ENCODE measurements at regions not wholly inside any gene's neighbourhood (a gene's known extent, or its start where the extent isn't known, plus 50 kb on each side); places are given as distances from the start of the nearest gene placed in this dataset.

DNA sequence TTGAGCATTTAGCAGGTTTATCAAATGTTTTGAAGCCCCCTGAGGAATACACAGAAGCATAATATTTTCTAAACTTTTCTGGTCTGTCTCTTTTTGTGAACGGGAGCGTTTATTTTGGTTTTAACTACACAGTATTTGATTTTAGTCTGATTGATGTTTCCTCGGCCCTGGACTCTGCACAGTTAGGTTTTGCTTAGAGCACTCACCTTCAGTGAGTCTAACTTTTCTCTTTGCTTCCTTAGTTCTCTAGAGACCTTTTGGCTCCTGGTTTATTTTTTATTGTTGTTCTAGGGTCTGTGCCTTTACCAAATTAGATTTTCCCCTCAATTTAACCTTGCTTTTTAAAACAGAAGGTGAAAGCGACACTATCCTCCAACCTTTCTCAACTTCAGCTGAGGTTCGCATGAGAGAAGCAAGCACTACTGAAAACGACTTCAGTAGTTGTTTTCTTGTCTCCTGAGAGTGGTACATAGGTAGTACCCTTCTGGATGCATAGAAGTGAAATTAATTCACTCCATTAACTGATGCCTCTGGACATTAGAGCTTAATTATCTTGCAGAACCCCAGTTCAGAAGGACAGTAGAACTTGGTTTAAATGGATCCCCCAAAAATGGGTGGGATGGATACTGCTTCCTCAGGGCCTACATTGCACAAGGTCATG is 166.7 kb upstream of the ELL2 start:
- no peaks in the 10 kb centered on the region for H3K4me1 ChIP-seq (replicated peaks in 1 of 4; ENCODE audit: control insufficient read depth in 3 of 4, insufficient read depth in 4 of 4, low read length in 3 of 4)
- no peak overlapping the region for H3K4me2 ChIP-seq (ENCODE audit: insufficient read depth in 1 of 2, low read depth in 2 of 2, low read length in 2 of 2)
- H3K79me2 ChIP-seq (ENCODE audit: control insufficient read depth in 1 of 2, insufficient read depth in 2 of 2, low read length in 2 of 2), result no peaks in the 10 kb centered on the region
- H3K4me3 ChIP-seq (ENCODE audit: extremely low read depth in 1 of 4, insufficient read depth in 2 of 4, low read depth in 3 of 4, low read length in 4 of 4), result no peak overlapping the region
- no peak for DNase-seq (ENCODE audit: low read depth in 1 of 2, low spot score in 2 of 2)
- H2BK20ac ChIP-seq (ENCODE audit: low read length), result no peak overlapping the region
- no peak overlapping the region for H3K23ac ChIP-seq (ENCODE audit: insufficient read length)
- POLR2A ChIA-PET (ENCODE audit: partially characterized antibody), result no interaction called here
- H3K9me3 ChIP-seq (ENCODE audit: insufficient read depth in 2 of 2, low read depth in 1 of 2, low read length in 1 of 2), result no peaks in the 10 kb centered on the region
- CTCF ChIA-PET (ENCODE audit: partially characterized antibody), result interaction anchor here (0.8 to 1.4 kb wide), 2 partner anchors 18 to 74 kb away, joined by 3 to 4 read pairs; no protein-coding TSS in a partner anchor
- no peak overlapping the region for H3K18ac ChIP-seq (ENCODE audit: extremely low read depth, low read length)
- no peak overlapping the region for H3K56ac ChIP-seq (replicated peaks; ENCODE audit: insufficient read length, low read depth, low read length)
- no peak overlapping the region for H2BK15ac ChIP-seq (ENCODE audit: low read length)
- no peak overlapping the region for H2AK5ac ChIP-seq (ENCODE audit: low read depth, low read length)
- no peaks in the 10 kb centered on the region for H3K23me2 ChIP-seq (ENCODE audit: low read depth, low read length)
- H3K4ac ChIP-seq (replicated peaks; ENCODE audit: insufficient read length, low read depth, low read length), result no peak overlapping the region
- H3K14ac ChIP-seq (ENCODE audit: insufficient read length), result no peak overlapping the region
- H4K20me1 ChIP-seq (replicated peaks in 1 of 2; ENCODE audit: control insufficient read depth in 1 of 2, insufficient read depth in 2 of 2, low read length in 2 of 2), result no peaks in the 10 kb centered on the region
- no peaks in the 10 kb centered on the region for H3K27me3 ChIP-seq (replicated peaks in 1 of 4; ENCODE audit: control insufficient read depth in 3 of 4, extremely low read depth in 1 of 4, insufficient read depth in 3 of 4, low read length in 3 of 4)
- H4K91ac ChIP-seq (replicated peaks; ENCODE audit: insufficient read length, low read length), result no peak overlapping the region
- no peak overlapping the region for H2BK12ac ChIP-seq (ENCODE audit: low read depth, low read length)
- H3K79me1 ChIP-seq (ENCODE audit: low read depth, low read length), result no peaks in the 10 kb centered on the region
- H2BK120ac ChIP-seq (replicated peaks; ENCODE audit: low read depth, low read length), result no peak overlapping the region
- no peak overlapping the region for H3K9ac ChIP-seq (replicated peaks in 1 of 4; ENCODE audit: extremely low read depth in 1 of 4, low read depth in 3 of 4, low read length in 3 of 4)
- no peak overlapping the region for H3K27ac ChIP-seq (ENCODE audit: low read depth, low read length)
- 87% methylated on average over 6 of the region's 6 CpGs; no CpG with 5 or more reads in 1 of the 2 experiments for WGBS, 2 experiments (ENCODE audit: extremely low coverage in 1 of 2, insufficient coverage in 1 of 2, insufficient read length in 1 of 2, insufficient replicate concordance in 2 of 2, low coverage in 1 of 2, low lambda C conversion rate in 2 of 2, missing lambda C conversion rate in 1 of 2)
- H3K36me3 ChIP-seq (ENCODE audit: control insufficient read depth in 2 of 4, insufficient read depth in 4 of 4, low read length in 3 of 4), result no peaks in the 10 kb centered on the region
- H4K5ac ChIP-seq (ENCODE audit: insufficient read length, low read depth, low read length), result no peak overlapping the region
- H4K8ac ChIP-seq (ENCODE audit: extremely low read depth, insufficient read depth, low read length), result no peak overlapping the region
- no peak overlapping the region for H2BK5ac ChIP-seq (ENCODE audit: low read depth, low read length)
- FAIRE-seq, result no peak
- H2AFZ ChIP-seq (ENCODE audit: low read length), result no peak overlapping the region
- TF ChIP-seq SIX5 (IDR thresholded peaks at IDR 0.05; ENCODE audit: low read depth, low read length) (no peak), EZH2 (IDR thresholded peaks at IDR 0.05; ENCODE audit: low read depth, low read length, severe bottlenecking) (no peak), TAF1 (IDR thresholded peaks at IDR 0.05; ENCODE audit: low read depth, low read length) (no peak), RAD21 (IDR thresholded peaks at IDR 0.05 in 1 of 2, conservative IDR thresholded peaks at IDR 0.05 in 1 of 2; ENCODE audit: low read depth in 2 of 2, low read length in 2 of 2) (no peak), POLR2A (IDR thresholded peaks at IDR 0.05; ENCODE audit: control extremely low read depth in 1 of 2, low read depth in 2 of 2, low read length in 2 of 2) (no peak), NANOG (IDR thresholded peaks at IDR 0.05; ENCODE audit: insufficient read depth, low read depth, low read length, poor library complexity, severe bottlenecking) (no peak), SP2 (IDR thresholded peaks at IDR 0.05; ENCODE audit: low read length) (no peak), PHF8 (conservative IDR thresholded peaks at IDR 0.05; ENCODE audit: low read depth, low read length) (no peak)
- TF ChIP-seq, protein P1, sequence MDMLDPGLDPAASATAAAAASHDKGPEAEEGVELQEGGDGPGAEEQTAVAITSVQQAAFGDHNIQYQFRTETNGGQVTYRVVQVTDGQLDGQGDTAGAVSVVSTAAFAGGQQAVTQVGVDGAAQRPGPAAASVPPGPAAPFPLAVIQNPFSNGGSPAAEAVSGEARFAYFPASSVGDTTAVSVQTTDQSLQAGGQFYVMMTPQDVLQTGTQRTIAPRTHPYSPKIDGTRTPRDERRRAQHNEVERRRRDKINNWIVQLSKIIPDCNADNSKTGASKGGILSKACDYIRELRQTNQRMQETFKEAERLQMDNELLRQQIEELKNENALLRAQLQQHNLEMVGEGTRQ (IDR thresholded peaks at IDR 0.05; ENCODE audit: low read length), result no peak
- TF ChIP-seq, protein P2, sequence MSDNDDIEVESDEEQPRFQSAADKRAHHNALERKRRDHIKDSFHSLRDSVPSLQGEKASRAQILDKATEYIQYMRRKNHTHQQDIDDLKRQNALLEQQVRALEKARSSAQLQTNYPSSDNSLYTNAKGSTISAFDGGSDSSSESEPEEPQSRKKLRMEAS (IDR thresholded peaks at IDR 0.05), result no peak

All from H1 (cell line).